ENCODE measurements at regions not wholly inside any gene's neighbourhood (a gene's known extent, or its start where the extent isn't known, plus 50 kb on each side); places are given as distances from the start of the nearest gene placed in this dataset.

- H3K27ac ChIP-seq (ENCODE audit: low read depth, low read length) = no peak overlapping the region
- no peaks in the 10 kb centered on the region for H3K79me2 ChIP-seq (ENCODE audit: insufficient read depth, low read length)
- H3K9ac ChIP-seq (ENCODE audit: low read length) = no peak overlapping the region
- no peak overlapping the region for H3K4me3 ChIP-seq (ENCODE audit: insufficient read depth, low read length, poor library complexity, severe bottlenecking)
- no peaks in the 10 kb centered on the region for H3K27me3 ChIP-seq (ENCODE audit: low read length)
- H4K20me1 ChIP-seq (ENCODE audit: low read depth, low read length) = no peaks in the 10 kb centered on the region
- no peaks in the 10 kb centered on the region for H3F3A ChIP-seq (ENCODE audit: insufficient read depth)
- no peaks in the 10 kb centered on the region for H3K36me3 ChIP-seq (ENCODE audit: low read length)
- no peak overlapping the region for H2AFZ ChIP-seq (ENCODE audit: low read depth, low read length, severe bottlenecking)
- no peaks in the 10 kb centered on the region for H3K9me2 ChIP-seq (replicated peaks; ENCODE audit: insufficient read depth, low read length)
- no peak overlapping the region for H3K4me2 ChIP-seq (ENCODE audit: low read depth, low read length, poor library complexity, severe bottlenecking)
- no peak for TF ChIP-seq CTCF (IDR thresholded peaks at IDR 0.05; ENCODE audit: insufficient read depth, low read length, poor library complexity, severe bottlenecking)
- TF ChIP-seq EZH2phosphoT487 (conservative IDR thresholded peaks at IDR 0.05; ENCODE audit: low read length) = no peak
- no peaks in the 10 kb centered on the region for H3K9me3 ChIP-seq (ENCODE audit: insufficient read depth, low read length)
Measured at GRCh38 chr3:181623924-181624694, 87.6 kb upstream of the SOX2 start.

- H3K4me2 ChIP-seq (ENCODE audit: low read depth, low read length, poor library complexity, severe bottlenecking) = no peak overlapping the region
- no peaks in the 10 kb centered on the region for H3K27me3 ChIP-seq (ENCODE audit: low read length)
- H4K20me1 ChIP-seq (ENCODE audit: low read depth, low read length) = no peaks in the 10 kb centered on the region
- H3K27ac ChIP-seq (ENCODE audit: low read depth, low read length) = no peak overlapping the region
- H3K4me3 ChIP-seq (ENCODE audit: insufficient read depth, low read length, poor library complexity, severe bottlenecking) = no peak overlapping the region
- no peaks in the 10 kb centered on the region for H3K36me3 ChIP-seq (ENCODE audit: low read length)
- H3K9me2 ChIP-seq (replicated peaks; ENCODE audit: insufficient read depth, low read length) = no peaks in the 10 kb centered on the region
- TF ChIP-seq EZH2phosphoT487 (conservative IDR thresholded peaks at IDR 0.05; ENCODE audit: low read length) = no peak
- no peak for TF ChIP-seq CTCF (IDR thresholded peaks at IDR 0.05; ENCODE audit: insufficient read depth, low read length, poor library complexity, severe bottlenecking)
- H3K79me2 ChIP-seq (ENCODE audit: insufficient read depth, low read length) = no peaks in the 10 kb centered on the region
- H3K9me3 ChIP-seq (ENCODE audit: insufficient read depth, low read length) = no peaks in the 10 kb centered on the region
- no peaks in the 10 kb centered on the region for H3F3A ChIP-seq (ENCODE audit: insufficient read depth)
- H2AFZ ChIP-seq (ENCODE audit: low read depth, low read length, severe bottlenecking) = no peak overlapping the region
- H3K9ac ChIP-seq (ENCODE audit: low read length) = no peak overlapping the region
Measured at GRCh38 chr3:181622365-181622764, 89.4 kb upstream of the SOX2 start.

- no peaks in the 10 kb centered on the region for H3K27me3 ChIP-seq (ENCODE audit: low read length)
- no peak overlapping the region for H3K4me3 ChIP-seq (ENCODE audit: insufficient read depth, low read length, poor library complexity, severe bottlenecking)
- H3K27ac ChIP-seq (ENCODE audit: low read depth, low read length) = no peak overlapping the region
- H3K9me2 ChIP-seq (replicated peaks; ENCODE audit: insufficient read depth, low read length) = no peaks in the 10 kb centered on the region
- no peaks in the 10 kb centered on the region for H4K20me1 ChIP-seq (ENCODE audit: low read depth, low read length)
- TF ChIP-seq CTCF (IDR thresholded peaks at IDR 0.05; ENCODE audit: insufficient read depth, low read length, poor library complexity, severe bottlenecking) (no peak), EZH2phosphoT487 (conservative IDR thresholded peaks at IDR 0.05; ENCODE audit: low read length) (no peak)
- H3K9ac ChIP-seq (ENCODE audit: low read length) = no peak overlapping the region
- H3K36me3 ChIP-seq (ENCODE audit: low read length) = no peaks in the 10 kb centered on the region
- H3K4me2 ChIP-seq (ENCODE audit: low read depth, low read length, poor library complexity, severe bottlenecking) = no peak overlapping the region
- no peaks in the 10 kb centered on the region for H3K79me2 ChIP-seq (ENCODE audit: insufficient read depth, low read length)
- H3F3A ChIP-seq (ENCODE audit: insufficient read depth) = no peaks in the 10 kb centered on the region
- no peaks in the 10 kb centered on the region for H3K9me3 ChIP-seq (ENCODE audit: insufficient read depth, low read length)
- no peak overlapping the region for H2AFZ ChIP-seq (ENCODE audit: low read depth, low read length, severe bottlenecking)
Measured at GRCh38 chr3:181619897-181620296, 91.8 kb upstream of the SOX2 start.

All from SU-DHL-6 (cell line).